ENCODE measurements at regions not wholly inside any gene's neighbourhood (a gene's known extent, or its start where the extent isn't known, plus 50 kb on each side); places are given as distances from the start of the nearest gene placed in this dataset.

GRCh38 chr11:79508461-79508860 is 67.6 kb upstream of the TENM4 start:
- Histone ChIP-seq H3K4me2 (ENCODE audit: control insufficient read depth, insufficient read depth) (no peak overlapping the region), H3K27me3 (replicated peaks in 1 of 2; ENCODE audit: control insufficient read depth in 2 of 2, insufficient read depth in 2 of 2, low read length in 1 of 2) (peaks cover 0 to 1% of the 10 kb centered on the region in 2 experiments; a peak in 2 of 4 replicates), H3K79me2 (ENCODE audit: control insufficient read depth, insufficient read depth, low read length) (no peaks in the 10 kb centered on the region), H3K9ac (ENCODE audit: control insufficient read depth, insufficient read depth, low read length) (no peak overlapping the region), H3K9me3 (replicated peaks; ENCODE audit: control insufficient read depth, insufficient read depth, low read length) (no peaks in the 10 kb centered on the region), H2AFZ (ENCODE audit: control insufficient read depth, low read depth, low read length) (no peak overlapping the region), H3K27ac (ENCODE audit: control insufficient read depth, insufficient read depth) (no peak overlapping the region), H4K20me1 (ENCODE audit: control insufficient read depth, insufficient read depth) (no peaks in the 10 kb centered on the region), H3K4me3 (no peak overlapping the region), H3K4me1 (ENCODE audit: control insufficient read depth, insufficient read depth, low read length) (no peaks in the 10 kb centered on the region), H3K36me3 (ENCODE audit: control insufficient read depth in 2 of 2, insufficient read depth in 2 of 2, low read length in 1 of 2) (no peaks in the 10 kb centered on the region)
- no peak for FAIRE-seq
- ChIA-PET RAD21 (ENCODE audit: unreplicated experiment) (no interaction called here), SMC1A (ENCODE audit: uncharacterized antibody, unreplicated experiment) (no interaction called here), CTCF (no interaction called here), POLR2A (no interaction called here)
- no peak for ATAC-seq
- BruUV-seq (replicated peaks), result no TSS peak
- WGBS (ENCODE audit: insufficient coverage, insufficient replicate concordance, low lambda C conversion rate, missing lambda C conversion rate), result 2% methylated on average over 3 of the region's 3 CpGs
- in situ Hi-C loops (cut with MboI), result no loop called here
- no peak for TF ChIP-seq TARDBP (IDR thresholded peaks at IDR 0.05; ENCODE audit: borderline replicate concordance)
- TF ChIP-seq CBX5 (IDR thresholded peaks at IDR 0.05; ENCODE audit: low read depth), result no peak
- TF ChIP-seq ZNF207 (IDR thresholded peaks at IDR 0.05; ENCODE audit: borderline replicate concordance), result no peak
- TF ChIP-seq POLR2AphosphoS2 (IDR thresholded peaks at IDR 0.05; ENCODE audit: low read depth, low read length), result no peak
- TF ChIP-seq CTCF (IDR thresholded peaks at IDR 0.05 in 2 of 3, conservative IDR thresholded peaks at IDR 0.05 in 1 of 3; ENCODE audit: control insufficient read depth in 2 of 3, extremely low read depth in 1 of 3, insufficient read depth in 1 of 3, low read depth in 3 of 3, low read length in 3 of 3), result no peak
- no peak for TF ChIP-seq SIX5 (IDR thresholded peaks at IDR 0.05; ENCODE audit: low read depth, low read length, severe bottlenecking)
- TF ChIP-seq SMC3 (IDR thresholded peaks at IDR 0.05; ENCODE audit: borderline replicate concordance, low read length), result no peak
- no peak for TF ChIP-seq MEF2B (IDR thresholded peaks at IDR 0.05; ENCODE audit: partially characterized antibody, poor library complexity, severe bottlenecking)
- no peak for TF ChIP-seq MTA2 (IDR thresholded peaks at IDR 0.05; ENCODE audit: low read depth)
- TF ChIP-seq CBX3 (IDR thresholded peaks at IDR 0.05; ENCODE audit: borderline replicate concordance, low read depth), result no peak
- no peak for TF ChIP-seq HDAC6 (IDR thresholded peaks at IDR 0.05; ENCODE audit: unreplicated experiment)
- TF ChIP-seq TBL1XR1 (IDR thresholded peaks at IDR 0.05; ENCODE audit: low read depth, low read length), result no peak
- no peak for TF ChIP-seq SPI1 (IDR thresholded peaks at IDR 0.05; ENCODE audit: borderline replicate concordance, insufficient read depth, low read depth, low read length)
- no peak for DNase-seq (ENCODE audit: low read depth, low spot score)
- intact Hi-C loops (cut with micrococcal nuclease; ENCODE audit: unreplicated experiment), result no loop called here
